T47D (cell line): ENCODE measurements at regions not wholly inside any gene's neighbourhood (a gene's known extent, or its start where the extent isn't known, plus 50 kb on each side); places are given as distances from the start of the nearest gene placed in this dataset.
A peak's percentile ranks its signal among the peaks of the same experiment; 100 is the strongest.

ENCODE experiments used
- DNase-seq, 2 experiments: peaks; one replicate each; pipeline versions ENCODE4 v3.0.0 to v3.0.0-alpha.2; 2011 to 2012; ENCODE audit warnings: low read depth in 1 of 2, low spot score in 1 of 2
- JUND ChIP-seq: IDR thresholded peaks from 2 replicates; pipeline ENCODE4 v1.6.1; 2012; ENCODE audit warnings: low read depth
- in situ Hi-C: cut with HindIII; loops from 2 replicates; pipeline ENCODE4 v1.10.0; 2016; ENCODE audit warnings: low sequenced_read_pairs, low pct_unique_long_range_greater_than_20kb

DNA sequence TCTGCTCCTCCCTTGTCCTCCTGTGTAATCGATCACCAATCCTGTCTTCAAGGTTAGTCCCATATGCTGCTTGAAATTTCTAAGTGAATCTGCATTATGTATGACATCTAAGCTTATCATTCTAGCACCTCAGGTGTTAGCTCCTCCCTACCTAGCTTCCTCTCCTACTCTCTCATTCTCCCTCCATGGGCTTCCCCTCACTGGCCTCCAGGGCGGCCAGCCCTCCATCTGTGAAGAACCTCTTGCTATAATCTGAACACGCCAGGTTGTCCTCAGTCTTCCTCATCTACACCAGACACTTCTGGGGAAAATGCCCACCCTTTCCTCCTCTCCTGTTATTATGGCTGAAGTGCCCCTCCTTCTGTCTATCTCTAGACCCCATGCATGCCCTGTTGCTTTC, 599.3 kb upstream of the KLF4 start:
- no peak for TF ChIP-seq JUND
- DNase-seq = no peak
- in situ Hi-C loops = no loop called here

DNA sequence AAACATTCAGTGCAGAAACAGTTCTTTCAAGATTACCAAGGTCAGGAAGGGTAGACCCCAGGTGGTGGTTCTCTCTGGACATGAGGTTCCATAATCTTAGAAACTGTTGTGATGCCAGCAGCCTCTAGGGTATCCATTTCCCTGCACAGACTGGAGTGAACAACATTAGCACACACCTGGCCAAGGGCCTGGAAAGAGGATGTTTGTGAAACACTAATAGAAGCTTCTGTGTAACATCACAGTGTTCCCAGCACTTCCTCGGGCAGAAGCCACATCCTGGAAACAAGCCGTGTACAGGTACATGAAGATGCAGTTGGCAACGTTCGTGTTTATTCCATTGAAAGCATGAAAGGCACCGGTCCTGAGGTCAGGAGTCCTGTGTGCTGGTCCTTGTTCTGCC, 598.2 kb upstream of the KLF4 start:
- in situ Hi-C loops = no loop called here
- no peak for TF ChIP-seq JUND
- peak in 1 of 2 experiments; percentile 42 for DNase-seq

DNA sequence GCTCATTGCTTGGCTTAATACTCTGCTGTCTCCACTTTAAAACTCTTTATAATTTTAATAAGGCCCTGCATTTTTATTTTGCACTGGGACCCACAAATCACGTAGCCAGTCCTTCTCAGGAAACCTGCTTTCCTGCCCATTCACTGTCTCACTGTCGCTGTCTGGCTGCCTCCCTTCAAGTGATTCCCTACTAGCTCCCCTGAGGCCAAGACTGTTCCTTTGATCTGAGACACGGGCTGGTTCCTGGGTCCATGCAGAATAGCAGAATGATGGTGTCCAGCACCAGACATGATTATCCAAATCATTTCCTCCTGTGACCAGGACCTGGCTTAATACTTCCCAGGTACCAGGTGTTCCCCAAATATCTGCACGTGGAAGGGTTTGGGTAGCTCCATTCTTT, 597.1 kb upstream of the KLF4 start:
- DNase-seq = no peak
- in situ Hi-C loops = no loop called here

DNA sequence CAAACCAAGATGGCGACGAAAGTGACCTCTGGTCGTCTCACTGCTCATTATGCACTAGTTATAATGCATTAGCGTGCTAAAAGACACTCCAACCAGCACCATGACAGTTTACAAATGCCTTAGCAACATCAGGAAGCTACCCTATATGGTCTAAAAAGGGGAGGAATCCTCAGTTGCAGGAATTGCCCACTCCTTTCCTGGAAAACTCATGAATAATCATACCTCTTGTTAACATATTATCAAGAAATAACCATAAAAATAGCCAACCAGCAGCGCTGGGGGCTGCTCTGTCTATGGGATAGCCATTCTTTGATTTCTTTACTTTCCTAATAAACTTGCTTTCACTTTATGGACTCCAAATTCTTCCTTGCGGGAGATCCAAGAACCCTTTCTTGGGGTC, 595.7 kb upstream of the KLF4 start:
- no peak for TF ChIP-seq JUND
- in situ Hi-C loops = no loop called here
- no peak for DNase-seq

More for the DNA sequence above, 597.1 kb upstream of the KLF4 start:
- TF ChIP-seq JUND = no peak

DNA sequence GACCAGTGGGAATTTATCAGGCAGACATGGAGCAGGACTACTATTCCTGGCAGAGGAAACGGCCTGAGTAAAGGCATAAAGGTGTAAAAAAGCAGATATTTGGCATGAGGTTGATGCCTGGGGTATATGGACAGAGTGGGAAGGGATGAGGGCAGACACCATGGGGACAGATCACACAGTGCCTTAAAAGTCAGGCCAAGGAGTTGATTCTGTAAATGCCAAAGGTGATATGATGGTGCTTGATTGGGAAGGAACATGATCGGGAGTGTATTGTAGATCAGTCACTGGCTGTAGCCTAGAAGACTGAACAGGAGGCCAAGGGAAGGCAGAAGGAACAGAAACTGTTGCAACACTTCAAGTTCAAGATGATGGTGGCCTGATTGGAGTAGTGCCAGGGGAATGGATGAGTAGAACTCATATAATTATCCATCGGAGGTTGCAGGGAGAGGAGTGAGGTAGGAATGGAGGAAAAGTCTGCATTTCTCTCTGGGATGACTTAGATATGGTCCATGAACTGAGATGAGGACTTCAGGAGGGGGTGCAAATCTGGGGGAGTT, 594.3 kb upstream of the KLF4 start:
- DNase-seq = no peak
- TF ChIP-seq JUND = no peak
- in situ Hi-C loops = no loop called here

DNA sequence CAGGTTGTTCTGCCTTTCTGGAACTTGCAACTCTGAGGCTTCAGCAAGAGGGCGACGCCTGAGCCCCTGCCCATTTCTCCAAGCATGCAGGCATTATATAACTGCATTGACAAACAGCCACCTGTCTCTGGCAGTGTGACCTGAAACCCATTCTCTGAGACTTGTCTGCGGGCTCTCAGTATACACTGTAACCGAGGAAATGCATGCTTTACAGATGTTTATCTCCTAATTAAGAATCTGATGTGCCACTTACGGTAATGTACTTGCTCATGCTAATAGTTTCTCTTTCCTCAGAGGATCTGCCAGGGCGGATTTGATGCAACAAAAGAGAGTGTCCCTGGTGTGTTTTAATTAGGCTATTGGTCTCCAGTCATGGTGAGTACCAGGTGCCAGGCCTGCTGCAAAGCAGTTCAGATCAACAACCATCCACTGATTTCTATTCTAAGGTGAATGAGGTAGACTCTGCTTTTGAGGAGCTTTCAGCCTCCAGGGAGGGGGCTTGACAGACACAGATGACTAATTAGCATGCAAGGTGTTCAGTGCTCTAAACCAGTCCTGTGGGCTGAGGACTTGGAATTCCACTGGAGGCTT, 593.7 kb upstream of the KLF4 start:
- peak in 1 of 2 experiments; percentile 19 for DNase-seq
- in situ Hi-C loops = no loop called here
- no peak for TF ChIP-seq JUND

DNA sequence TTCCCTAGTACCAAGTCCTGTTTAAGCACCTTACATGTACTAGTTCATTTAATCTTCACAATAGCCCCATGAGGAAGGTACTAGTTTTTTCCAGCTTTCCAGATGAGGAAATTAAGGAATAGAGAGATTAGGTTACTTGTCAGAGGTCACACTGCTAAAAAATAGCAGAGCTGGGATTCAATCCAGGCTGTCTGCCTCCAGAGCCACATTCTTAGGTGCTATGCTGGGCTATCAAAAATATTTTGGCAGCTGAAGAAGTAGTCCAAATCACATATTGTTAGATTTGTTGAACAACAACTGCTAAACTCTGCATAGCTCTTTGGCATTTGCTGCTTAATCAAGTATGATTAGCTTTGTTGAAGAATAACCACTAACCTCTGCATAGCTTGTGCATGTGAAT, 591.5 kb upstream of the KLF4 start:
- TF ChIP-seq JUND = no peak
- in situ Hi-C loops = no loop called here
- no peak for DNase-seq

- no peak for TF ChIP-seq JUND
- in situ Hi-C loops = no loop called here
- no peak for DNase-seq
These were observed 590.7 kb upstream of the KLF4 start for GRCh38 chr9:108080285-108080684.

- TF ChIP-seq JUND = no peak
- in situ Hi-C loops = no loop called here
- DNase-seq = no peak
These were observed 589.2 kb upstream of the KLF4 start for GRCh38 chr9:108078811-108079210.

DNA sequence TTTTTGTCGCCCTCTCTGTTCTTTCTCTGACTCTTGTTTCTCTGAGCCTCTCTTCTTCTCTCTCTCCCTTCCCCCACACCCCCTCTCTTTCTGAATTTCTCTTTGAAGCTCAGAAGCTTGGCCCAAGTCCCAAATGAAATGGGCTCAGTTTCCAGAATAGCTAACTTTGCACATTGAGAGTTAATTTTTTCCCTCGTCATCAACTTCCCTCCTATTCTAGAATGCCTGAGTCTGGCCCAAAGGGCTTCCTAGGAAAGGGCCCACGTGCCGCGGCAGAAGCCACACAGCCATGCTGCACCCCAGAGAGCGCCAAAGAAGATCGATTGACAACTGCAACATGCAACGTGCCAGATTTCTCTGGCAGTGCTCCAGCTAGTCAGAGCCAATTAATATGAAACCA, 588.8 kb upstream of the KLF4 start:
- no peak for DNase-seq
- in situ Hi-C loops = no loop called here
- TF ChIP-seq JUND = no peak

DNA sequence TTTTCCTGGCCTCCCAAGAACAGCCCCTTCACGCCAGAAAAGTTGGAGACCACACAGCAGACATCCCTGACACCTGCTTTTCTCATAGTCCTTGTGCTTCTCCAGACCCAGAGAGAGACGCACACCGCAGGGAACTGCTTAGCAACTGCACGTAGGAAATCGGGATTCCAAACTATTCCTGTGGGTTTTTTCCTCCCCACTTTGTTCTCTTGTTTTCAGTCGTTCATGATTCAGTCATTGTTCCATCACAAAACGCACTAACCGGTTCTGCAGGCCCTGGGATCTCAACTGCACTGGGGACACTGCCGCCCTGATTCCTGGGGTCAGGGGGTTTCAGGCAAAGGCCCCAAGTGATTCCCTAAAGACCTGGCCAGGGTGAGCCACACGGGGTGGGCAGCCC, 588.0 kb upstream of the KLF4 start:
- no peak for TF ChIP-seq JUND
- in situ Hi-C loops = no loop called here
- DNase-seq = no peak

DNA sequence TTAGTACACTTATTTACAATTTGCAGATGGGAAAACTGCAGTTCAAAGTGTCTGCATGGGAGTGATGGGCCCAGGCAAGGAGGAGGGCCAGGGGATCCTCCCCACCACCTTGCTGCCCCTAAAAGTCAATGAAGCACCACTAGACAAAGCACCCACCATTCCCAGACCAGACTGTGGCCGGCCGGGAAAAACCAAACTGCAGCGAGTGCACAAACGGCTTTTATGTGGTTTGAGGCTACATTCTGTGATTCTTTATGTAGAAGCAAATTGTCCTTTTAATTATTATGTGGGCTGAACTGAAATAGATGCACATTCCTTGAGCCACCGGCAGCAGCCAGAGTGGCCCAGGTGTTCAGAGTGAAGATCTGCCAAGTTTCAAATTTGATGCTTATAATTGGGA, 585.3 kb upstream of the KLF4 start:
- TF ChIP-seq JUND = no peak
- in situ Hi-C loops = no loop called here
- DNase-seq = no peak

DNA sequence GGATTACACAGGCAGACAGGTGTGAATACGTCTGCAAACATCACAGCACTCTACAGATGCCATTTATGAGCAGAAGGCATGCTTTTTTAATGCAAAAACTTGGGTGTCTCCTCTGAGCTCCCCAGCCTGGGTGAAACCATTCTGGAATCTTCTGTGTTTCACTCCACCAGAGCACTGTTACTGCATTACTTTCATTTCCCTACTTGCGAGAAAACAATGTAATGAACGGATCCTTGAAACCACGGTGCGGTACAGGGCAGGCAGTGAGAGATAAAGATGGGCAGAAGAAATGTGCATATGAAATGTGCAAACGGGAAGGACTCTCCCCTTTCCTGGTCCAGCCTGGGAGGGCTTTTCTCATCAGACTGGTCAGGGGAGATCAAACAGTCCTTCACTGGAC, 584.3 kb upstream of the KLF4 start:
- TF ChIP-seq JUND = no peak
- in situ Hi-C loops = no loop called here
- DNase-seq = no peak

DNA sequence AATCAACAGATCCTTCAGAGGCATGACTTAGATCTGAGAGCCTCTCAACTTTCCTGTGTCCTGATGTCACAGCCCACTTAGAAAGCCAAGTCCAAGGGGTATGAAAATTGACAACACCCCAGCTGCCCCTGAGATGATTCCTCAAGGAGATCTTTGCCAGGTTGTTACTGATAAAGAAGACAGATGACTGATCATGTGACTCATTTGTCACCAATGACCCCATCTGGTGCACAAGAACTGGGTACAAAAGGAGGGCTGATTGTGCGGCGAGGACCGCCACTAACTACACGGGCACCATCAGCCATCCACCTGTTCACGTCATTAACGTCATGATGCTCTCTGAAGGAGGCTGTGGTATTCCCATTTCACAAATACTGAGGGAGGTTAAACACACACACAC, 583.2 kb upstream of the KLF4 start:
- no peak for TF ChIP-seq JUND
- in situ Hi-C loops = no loop called here

More for the DNA sequence above, 583.2 kb upstream of the KLF4 start:
- no peak for DNase-seq
